Neural cell (in vitro differentiated cells): ENCODE measurements at regions not wholly inside any gene's neighbourhood (a gene's known extent, or its start where the extent isn't known, plus 50 kb on each side); places are given as distances from the start of the nearest gene placed in this dataset.

Experiments
- H2AFZ ChIP-seq: fragments of 200-600, 300-800 bp; sonication (generic), shearing (Covaris generic); 2 replicates; pipeline ENCODE4 v1.6.0; 2014; ENCODE audit warnings: low read depth, mild to moderate bottlenecking, antibody characterized with exemption, low read length, moderate library complexity
- H3F3A ChIP-seq: fragments of 200-600 bp; shearing (Covaris generic); 2 replicates; pipeline ENCODE4 v1.6.1; 2016; ENCODE audit warnings: mild to moderate bottlenecking, moderate library complexity, mixed read lengths, antibody characterized with exemption, low read length; ENCODE audit not compliant: insufficient read depth, poor library complexity, severe bottlenecking
- H3K27ac ChIP-seq: fragments of 200-600, 300-800 bp; sonication (generic), shearing (Covaris generic); 2 replicates; pipeline ENCODE4 v1.5.1; 2014; ENCODE audit warnings: mild to moderate bottlenecking, low read length, moderate library complexity
- H3K27me3 ChIP-seq: fragments of 300-800, 200-600 bp; sonication (generic), shearing (Covaris generic); 2 replicates; pipeline ENCODE4 v1.6.0; 2014; ENCODE audit warnings: mild to moderate bottlenecking, low read depth, low read length, moderate library complexity; ENCODE audit not compliant: insufficient read depth
- H3K36me3 ChIP-seq: fragments of 300-800, 200-600 bp; sonication (generic), shearing (Covaris generic); 2 replicates; pipeline ENCODE4 v1.5.1; 2014; ENCODE audit warnings: mild to moderate bottlenecking, antibody characterized with exemption, low read length, moderate library complexity; ENCODE audit not compliant: insufficient read depth
- H3K4me2 ChIP-seq: fragments of 300-800, 200-600 bp; sonication (generic), shearing (Covaris generic); 2 replicates; pipeline ENCODE4 v1.6.0; 2014; ENCODE audit warnings: mild to moderate bottlenecking, low read length
- H3K4me3 ChIP-seq: fragments of 300-800, 200-600 bp; sonication (generic), shearing (Covaris generic); 2 replicates; pipeline ENCODE4 v1.5.1; 2014; ENCODE audit warnings: mild to moderate bottlenecking, low read length, moderate library complexity
- H3K79me2 ChIP-seq: fragments of 200-600 bp; shearing (Covaris generic); replicated peaks from 2 replicates; pipeline ENCODE4 v1.6.0; 2014; ENCODE audit warnings: mild to moderate bottlenecking, low read length, moderate library complexity; ENCODE audit not compliant: insufficient read depth
- H3K9ac ChIP-seq: fragments of 300-800, 200-600 bp; sonication (generic), shearing (Covaris generic); 2 replicates; pipeline ENCODE4 v1.6.1; 2016; ENCODE audit warnings: mild to moderate bottlenecking, low read length, mixed read lengths
- H3K9me2 ChIP-seq: fragments of 200-600 bp; shearing (Covaris generic); 2 replicates; pipeline ENCODE4 v1.6.1; 2016; ENCODE audit warnings: mild to moderate bottlenecking, low read length, mixed read lengths; ENCODE audit not compliant: insufficient read depth
- H3K9me3 ChIP-seq: fragments of 200-600, 300-800 bp; sonication (generic), shearing (Covaris generic); 2 replicates; pipeline ENCODE4 v1.6.1; 2016; ENCODE audit warnings: mild to moderate bottlenecking, mixed run types, low read length, moderate library complexity, mixed read lengths
- H4K20me1 ChIP-seq: fragments of 200-600 bp; shearing (Covaris generic); 2 replicates; pipeline ENCODE4 v1.6.1; 2016; ENCODE audit warnings: mild to moderate bottlenecking, mixed run types; ENCODE audit not compliant: insufficient read depth
- CTCF ChIP-seq: fragments of 450-650 bp; IDR thresholded peaks from 2 replicates; pipeline ENCODE4 v1.5.1; 2014; ENCODE audit warnings: antibody characterized with exemption, mild to moderate bottlenecking, moderate library complexity; ENCODE audit not compliant: poor library complexity, severe bottlenecking
- EP300 ChIP-seq: fragments of 450-650 bp; conservative IDR thresholded peaks from 2 replicates; pipeline ENCODE4 v1.6.1; 2014; ENCODE audit warnings: antibody characterized with exemption, mild to moderate bottlenecking, moderate library complexity; ENCODE audit not compliant: poor library complexity, severe bottlenecking
- EZH2 ChIP-seq: fragments of 200-600, 300-800 bp; shearing (Covaris generic), sonication (generic); IDR thresholded peaks from 2 replicates; pipeline ENCODE4 v1.6.1; 2014; ENCODE audit warnings: antibody characterized with exemption, low read length, borderline replicate concordance, mild to moderate bottlenecking; ENCODE audit not compliant: insufficient read depth, poor library complexity, severe bottlenecking
- MXI1 ChIP-seq: fragments of 450-650 bp; conservative IDR thresholded peaks from 2 replicates; pipeline ENCODE4 v1.6.1; 2014; ENCODE audit warnings: antibody characterized with exemption, mild to moderate bottlenecking; ENCODE audit not compliant: poor library complexity, severe bottlenecking
- POLR2AphosphoS5 ChIP-seq: IDR thresholded peaks from 2 replicates; pipeline ENCODE4 v1.6.1; 2012
- RAD21 ChIP-seq: fragments of 450-650 bp; conservative IDR thresholded peaks from 2 replicates; pipeline ENCODE4 v1.6.1; 2014; ENCODE audit warnings: antibody characterized with exemption, mild to moderate bottlenecking, moderate library complexity
- REST ChIP-seq: IDR thresholded peaks from 2 replicates; pipeline ENCODE4 v1.6.1; 2012; ENCODE audit warnings: borderline replicate concordance
- SMC3 ChIP-seq: fragments of 450-650 bp; conservative IDR thresholded peaks from 2 replicates; pipeline ENCODE4 v1.6.1; 2014; ENCODE audit warnings: antibody characterized with exemption, mild to moderate bottlenecking, moderate library complexity; ENCODE audit not compliant: poor library complexity
- TAF1 ChIP-seq: IDR thresholded peaks from 2 replicates; pipeline ENCODE4 v1.6.1; 2012; ENCODE audit warnings: low read depth

- Histone ChIP-seq H3K79me2 (no peaks in the 10 kb centered on the region), H3K9me2 (no peaks in the 10 kb centered on the region), H3K9me3 (no peaks in the 10 kb centered on the region), H3K36me3 (no peaks in the 10 kb centered on the region), H2AFZ (no peak overlapping the region), H3K27me3 (no peaks in the 10 kb centered on the region), H3K27ac (no peak overlapping the region), H3K4me2 (no peak overlapping the region), H3K4me3 (no peak overlapping the region), H4K20me1 (no peaks in the 10 kb centered on the region), H3K9ac (no peak overlapping the region), H3F3A (no peaks in the 10 kb centered on the region)
- no peak for TF ChIP-seq MXI1
- no peak for TF ChIP-seq CTCF
- TF ChIP-seq POLR2AphosphoS5 = no peak
- TF ChIP-seq EP300 = no peak
- TF ChIP-seq RAD21 = no peak
- TF ChIP-seq SMC3 = no peak
- TF ChIP-seq TAF1 = no peak
- no peak for TF ChIP-seq REST
- no peak for TF ChIP-seq EZH2
Observed at GRCh38 chr2:21710496-21710895, 586.7 kb downstream of the TDRD15 start.

GRCh38 chr2:21715887-21716286 lies 592.1 kb downstream of the TDRD15 start:
- no peak overlapping the region for H3K4me3 ChIP-seq
- no peaks in the 10 kb centered on the region for H3K9me2 ChIP-seq
- no peaks in the 10 kb centered on the region for H3K79me2 ChIP-seq
- no peaks in the 10 kb centered on the region for H3K36me3 ChIP-seq
- TF ChIP-seq EP300 (no peak), EZH2 (no peak), SMC3 (peak; percentile 39), REST (peak; percentile 64), MXI1 (no peak), POLR2AphosphoS5 (peak; percentile 38), RAD21 (peak; percentile 57)
- H4K20me1 ChIP-seq = no peaks in the 10 kb centered on the region
- no peaks in the 10 kb centered on the region for H3K27me3 ChIP-seq
- peak overlapping the region; percentile 68 for H3K27ac ChIP-seq
- no peaks in the 10 kb centered on the region for H3K9me3 ChIP-seq
- H3K9ac ChIP-seq = peak overlapping the region; percentile 40
- no peak overlapping the region for H3K4me2 ChIP-seq
- H2AFZ ChIP-seq = peak overlapping the region; percentile 40
- H3F3A ChIP-seq = no peaks in the 10 kb centered on the region
